HL-60 (cell line): ENCODE measurements at regions not wholly inside any gene's neighbourhood (a gene's known extent, or its start where the extent isn't known, plus 50 kb on each side); places are given as distances from the start of the nearest gene placed in this dataset.

ENCODE experiments used
- CTCF ChIP-seq: IDR thresholded peaks from one replicate; pipeline ENCODE4 v1.5.1; 2011; ENCODE audit warnings: low read length, control low read depth, inconsistent platforms; ENCODE audit not compliant: insufficient read depth
- GABPA ChIP-seq: IDR thresholded peaks from 2 replicates; pipeline ENCODE4 v1.6.1; 2012; ENCODE audit warnings: low read depth
- POLR2AphosphoS5 ChIP-seq: IDR thresholded peaks from 2 replicates; pipeline ENCODE4 v1.6.1; 2012; ENCODE audit warnings: low read depth
- REST ChIP-seq: IDR thresholded peaks from 2 replicates; pipeline ENCODE4 v1.6.1; 2012; ENCODE audit warnings: low read depth; ENCODE audit not compliant: insufficient replicate concordance
- SPI1 ChIP-seq: IDR thresholded peaks from 2 replicates; pipeline ENCODE4 v1.6.1; 2012; ENCODE audit warnings: low read depth, mild to moderate bottlenecking, borderline replicate concordance

- TF ChIP-seq REST, result no peak
- no peak for TF ChIP-seq CTCF
- TF ChIP-seq POLR2AphosphoS5, result no peak
- TF ChIP-seq SPI1, result no peak
- no peak for TF ChIP-seq GABPA
These were observed 728.6 kb downstream of the SLC4A3 start for GRCh38 chr2:220356076-220356475.
